Testis (tissue), 2 donors: ENCODE measurements at regions not wholly inside any gene's neighbourhood (a gene's known extent, or its start where the extent isn't known, plus 50 kb on each side); places are given as distances from the start of the nearest gene placed in this dataset.

ENCODE experiments used
- POLR2A ChIP-seq: fragments of 450-650 bp; IDR thresholded peaks from one replicate; pipeline ENCODE4 v1.6.1; 2017; ENCODE audit warnings: antibody characterized with exemption, mild to moderate bottlenecking, moderate library complexity
- TF ChIP-seq, protein P1 (sequence below), 3 experiments: fragments of 450-650 bp in 2 of 3; fragments of 200-600 bp in 1 of 3; sonication (generic) in 1 of 3; IDR thresholded peaks; one replicate each; pipeline ENCODE4 v1.5.1; 2016 to 2019; ENCODE audit warnings: antibody characterized with exemption in 3 of 3, mild to moderate bottlenecking in 2 of 3, moderate library complexity in 1 of 3

GRCh38 chr12:58071994-58072393, 130.6 kb downstream of the ATP23 start:
- TF ChIP-seq, protein P1, sequence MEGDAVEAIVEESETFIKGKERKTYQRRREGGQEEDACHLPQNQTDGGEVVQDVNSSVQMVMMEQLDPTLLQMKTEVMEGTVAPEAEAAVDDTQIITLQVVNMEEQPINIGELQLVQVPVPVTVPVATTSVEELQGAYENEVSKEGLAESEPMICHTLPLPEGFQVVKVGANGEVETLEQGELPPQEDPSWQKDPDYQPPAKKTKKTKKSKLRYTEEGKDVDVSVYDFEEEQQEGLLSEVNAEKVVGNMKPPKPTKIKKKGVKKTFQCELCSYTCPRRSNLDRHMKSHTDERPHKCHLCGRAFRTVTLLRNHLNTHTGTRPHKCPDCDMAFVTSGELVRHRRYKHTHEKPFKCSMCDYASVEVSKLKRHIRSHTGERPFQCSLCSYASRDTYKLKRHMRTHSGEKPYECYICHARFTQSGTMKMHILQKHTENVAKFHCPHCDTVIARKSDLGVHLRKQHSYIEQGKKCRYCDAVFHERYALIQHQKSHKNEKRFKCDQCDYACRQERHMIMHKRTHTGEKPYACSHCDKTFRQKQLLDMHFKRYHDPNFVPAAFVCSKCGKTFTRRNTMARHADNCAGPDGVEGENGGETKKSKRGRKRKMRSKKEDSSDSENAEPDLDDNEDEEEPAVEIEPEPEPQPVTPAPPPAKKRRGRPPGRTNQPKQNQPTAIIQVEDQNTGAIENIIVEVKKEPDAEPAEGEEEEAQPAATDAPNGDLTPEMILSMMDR (IDR thresholded peaks at IDR 0.05), result no peak
- no peak for TF ChIP-seq POLR2A
